ENCODE measurements at regions not wholly inside any gene's neighbourhood (a gene's known extent, or its start where the extent isn't known, plus 50 kb on each side); places are given as distances from the start of the nearest gene placed in this dataset.
A peak's percentile ranks its signal among the peaks of the same experiment; 100 is the strongest.

DNA sequence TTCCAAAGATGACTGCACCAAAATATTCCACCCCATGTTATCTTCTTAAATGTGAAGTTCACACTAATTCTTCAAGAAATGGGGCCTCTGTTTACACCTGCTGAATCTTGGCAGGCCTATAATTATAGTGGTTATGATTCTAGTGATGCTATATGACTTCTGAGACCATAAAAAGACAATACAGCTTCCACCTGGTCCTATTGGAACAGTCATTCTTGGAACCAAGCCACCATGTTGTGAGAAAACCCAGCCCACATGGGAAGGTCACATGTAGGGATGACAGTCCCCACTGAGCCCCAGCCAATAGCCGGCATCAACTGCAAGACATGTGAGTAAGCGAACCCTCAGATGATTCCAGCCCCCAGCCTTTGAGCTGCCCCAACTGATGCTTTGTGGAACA is 587.5 kb downstream of the MID1IP1 start:
- no peaks in the 10 kb centered on the region for H3K36me3 Mint-ChIP-seq
- H3K9me3 ChIP-seq (ENCODE audit: control insufficient read depth in 2 of 2, low read length in 2 of 2), result no peaks in the 10 kb centered on the region

DNA sequence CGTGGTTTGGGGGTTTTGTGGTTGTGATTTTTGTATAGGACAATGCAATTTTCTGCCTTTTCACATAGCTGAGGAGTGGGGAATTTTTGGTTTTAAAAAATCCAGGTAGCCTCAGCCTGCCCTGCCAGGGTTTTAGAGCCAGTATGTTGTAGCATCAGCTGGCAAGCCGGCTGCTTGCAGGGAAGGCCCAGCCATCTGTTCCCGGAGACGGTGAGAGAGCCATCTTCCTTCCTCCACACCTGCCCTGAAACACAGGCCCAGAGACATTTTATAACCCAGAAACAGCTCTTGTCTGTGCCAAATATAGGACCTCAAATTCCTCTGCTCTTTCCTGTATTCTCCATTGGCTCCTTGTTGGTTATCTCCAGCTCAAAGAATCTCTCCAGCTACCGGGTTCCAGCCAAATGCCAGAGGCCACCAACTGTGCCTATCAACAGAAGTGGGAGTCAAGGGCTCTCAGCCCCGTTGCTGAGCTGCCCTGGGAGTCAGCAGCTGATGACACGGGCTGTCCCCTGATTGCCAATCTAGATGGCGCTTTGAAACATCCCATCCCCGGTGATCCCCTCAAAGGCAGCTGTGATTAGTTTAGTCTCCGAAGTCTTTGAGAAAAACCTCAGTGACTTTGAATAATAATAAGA is 595.2 kb downstream of the MID1IP1 start:
- H3K36me3 Mint-ChIP-seq, result no peaks in the 10 kb centered on the region
- DNase-seq (no peak), ATAC-seq (ENCODE audit: low read depth in 2 of 2) (no peak)
- H3K9me3 Mint-ChIP-seq, result no peaks in the 10 kb centered on the region
- H3K4me3 Mint-ChIP-seq, result no peak overlapping the region
- Histone ChIP-seq H3K4me3 (ENCODE audit: low read depth, low read length) (no peak overlapping the region), H3K27ac (ENCODE audit: insufficient read depth, low read length, poor library complexity, severe bottlenecking) (no peak overlapping the region), H3K9me3 (ENCODE audit: control insufficient read depth in 2 of 2, low read length in 2 of 2) (no peaks in the 10 kb centered on the region), H3K4me1 (ENCODE audit: control insufficient read depth, insufficient read depth, low read length, poor library complexity, severe bottlenecking) (no peaks in the 10 kb centered on the region), H3K27me3 (ENCODE audit: control insufficient read depth, insufficient read depth, low read length) (no peaks in the 10 kb centered on the region), H3K36me3 (ENCODE audit: control insufficient read depth, insufficient read depth, low read length) (no peaks in the 10 kb centered on the region)
- H3K27ac Mint-ChIP-seq, result no peak overlapping the region
- peaks cover 0 to 8% (median 5%) of the 10 kb centered on the region in 4 donors for H3K4me1 Mint-ChIP-seq
- peaks cover 8% of the 10 kb centered on the region for H3K27me3 Mint-ChIP-seq

More for the DNA sequence above, 587.5 kb downstream of the MID1IP1 start:
- H3K27ac Mint-ChIP-seq, result no peak overlapping the region
- H3K36me3 ChIP-seq (ENCODE audit: control insufficient read depth, insufficient read depth, low read length), result no peaks in the 10 kb centered on the region
- peaks cover 0 to 2% (median 0%) of the 10 kb centered on the region in 7 donors for H3K9me3 Mint-ChIP-seq
- DNase-seq (no peak), ATAC-seq (ENCODE audit: low read depth in 2 of 2) (no peak)
- no peaks in the 10 kb centered on the region for H3K4me1 ChIP-seq (ENCODE audit: control insufficient read depth, insufficient read depth, low read length, poor library complexity, severe bottlenecking)
- H3K27ac ChIP-seq (ENCODE audit: insufficient read depth, low read length, poor library complexity, severe bottlenecking), result no peak overlapping the region
- H3K4me3 ChIP-seq (ENCODE audit: low read depth, low read length), result no peak overlapping the region
- H3K27me3 Mint-ChIP-seq, result peaks cover 8% of the 10 kb centered on the region
- no peaks in the 10 kb centered on the region for H3K27me3 ChIP-seq (ENCODE audit: control insufficient read depth, insufficient read depth, low read length)
- peaks cover 0 to 11% (median 5%) of the 10 kb centered on the region in 4 donors for H3K4me1 Mint-ChIP-seq
- no peak overlapping the region for H3K4me3 Mint-ChIP-seq

DNA sequence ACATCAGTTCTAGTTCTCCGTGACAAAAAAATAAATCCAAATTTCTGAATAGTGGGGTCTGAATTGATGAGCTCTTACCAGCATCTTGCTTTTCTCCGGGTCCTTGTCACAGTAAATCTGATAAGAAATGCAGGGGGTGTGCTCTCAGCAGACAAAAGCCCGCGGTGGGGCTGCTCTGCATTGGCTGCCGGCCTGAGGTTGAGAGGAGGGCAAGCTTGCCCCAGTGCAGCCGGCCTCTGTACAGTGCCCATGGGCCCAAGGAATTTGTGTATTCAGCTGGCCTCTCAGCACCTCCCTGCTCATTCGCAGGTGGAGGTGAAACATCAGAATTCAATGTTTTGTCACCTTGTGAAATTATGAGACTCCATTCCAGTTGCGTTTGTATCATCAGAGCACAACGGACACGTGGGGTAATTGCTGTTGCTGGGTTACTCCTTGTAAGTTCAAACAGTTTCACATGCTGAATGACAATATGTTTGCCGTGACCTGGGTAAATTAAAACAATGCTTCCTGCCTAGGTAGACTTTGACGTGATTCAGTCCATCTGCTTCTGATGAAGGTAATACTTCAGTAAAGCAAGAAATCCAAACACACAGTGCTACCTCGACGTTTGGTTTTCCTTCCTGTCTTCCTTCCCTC is 596.4 kb downstream of the MID1IP1 start:
- Mint-ChIP-seq H3K27ac (no peak overlapping the region), H3K9me3 (no peaks in the 10 kb centered on the region), H3K4me3 (no peak overlapping the region), H3K27me3 (peaks cover 8% of the 10 kb centered on the region), H3K4me1 (peaks cover 0 to 8% (median 4%) of the 10 kb centered on the region in 4 donors), H3K36me3 (no peaks in the 10 kb centered on the region)
- DNase-seq, result peak in 1 of 3 donors; percentile 4
- ATAC-seq (ENCODE audit: low read depth in 2 of 2), result no peak
- Histone ChIP-seq H3K4me1 (ENCODE audit: control insufficient read depth, insufficient read depth, low read length, poor library complexity, severe bottlenecking) (no peaks in the 10 kb centered on the region), H3K4me3 (ENCODE audit: low read depth, low read length) (no peak overlapping the region), H3K27ac (ENCODE audit: insufficient read depth, low read length, poor library complexity, severe bottlenecking) (no peak overlapping the region), H3K27me3 (ENCODE audit: control insufficient read depth, insufficient read depth, low read length) (no peaks in the 10 kb centered on the region), H3K9me3 (ENCODE audit: control insufficient read depth in 2 of 2, low read length in 2 of 2) (no peaks in the 10 kb centered on the region), H3K36me3 (ENCODE audit: control insufficient read depth, insufficient read depth, low read length) (no peaks in the 10 kb centered on the region)

DNA sequence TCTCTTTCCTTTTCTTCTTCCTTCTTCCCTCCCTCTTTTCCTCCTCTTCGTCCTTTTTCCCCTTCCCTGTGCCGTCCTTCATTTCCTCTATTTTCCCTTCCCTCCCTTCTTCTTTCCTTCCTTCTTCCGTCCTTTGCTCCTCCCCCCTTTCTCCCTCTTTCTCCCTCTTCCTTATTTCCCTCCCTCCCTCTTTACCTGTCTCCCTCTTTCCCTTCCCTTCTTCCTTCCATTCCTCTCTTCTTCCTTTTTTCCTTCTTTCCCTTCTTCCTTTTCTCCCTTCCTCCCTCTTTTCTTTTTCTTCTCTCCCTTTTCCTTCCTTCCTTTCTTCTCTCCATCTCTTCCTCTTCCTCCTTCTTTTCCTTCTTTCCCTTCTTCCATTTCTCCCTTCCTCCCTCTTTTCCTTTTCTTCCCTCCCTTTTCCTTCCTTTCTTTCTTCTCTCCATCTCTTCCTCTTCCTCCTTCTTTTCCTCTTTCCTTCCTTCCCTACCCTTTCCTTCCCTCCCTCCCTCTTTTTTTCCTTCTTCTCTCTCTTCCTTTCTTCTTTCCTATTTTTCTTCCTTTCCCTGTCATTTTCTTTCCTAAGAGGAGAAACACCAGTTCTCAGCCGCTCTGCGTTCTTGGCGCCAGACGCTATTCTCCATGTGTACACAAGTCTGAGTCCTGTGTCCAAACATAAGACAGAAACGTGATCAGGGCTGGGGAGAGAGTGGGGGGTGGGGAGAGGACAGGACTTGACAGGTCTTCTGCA is 597.1 kb downstream of the MID1IP1 start:
- no peak for ATAC-seq (ENCODE audit: low read depth in 2 of 2)
- no peak overlapping the region for H3K27ac Mint-ChIP-seq

GRCh38 chrX:39398963-39399261 is 597.7 kb downstream of the MID1IP1 start:
- ATAC-seq (ENCODE audit: low read depth in 2 of 2) (no peak), DNase-seq (no peak)
- H3K4me1 ChIP-seq (ENCODE audit: control insufficient read depth, insufficient read depth, low read length, poor library complexity, severe bottlenecking), result no peaks in the 10 kb centered on the region
- no peak overlapping the region for H3K27ac ChIP-seq (ENCODE audit: insufficient read depth, low read length, poor library complexity, severe bottlenecking)
- Mint-ChIP-seq H3K27me3 (peaks cover 8% of the 10 kb centered on the region), H3K36me3 (no peaks in the 10 kb centered on the region), H3K4me3 (no peak overlapping the region), H3K9me3 (no peaks in the 10 kb centered on the region), H3K4me1 (peaks cover 0 to 6% (median 0%) of the 10 kb centered on the region in 4 donors), H3K27ac (no peak overlapping the region)
- H3K36me3 ChIP-seq (ENCODE audit: control insufficient read depth, insufficient read depth, low read length), result no peaks in the 10 kb centered on the region
- no peaks in the 10 kb centered on the region for H3K27me3 ChIP-seq (ENCODE audit: control insufficient read depth, insufficient read depth, low read length)
- H3K9me3 ChIP-seq (ENCODE audit: control insufficient read depth in 2 of 2, low read length in 2 of 2), result no peaks in the 10 kb centered on the region
- H3K4me3 ChIP-seq (ENCODE audit: low read depth, low read length), result no peak overlapping the region

More for the DNA sequence above, 597.1 kb downstream of the MID1IP1 start:
- Histone ChIP-seq H3K4me3 (ENCODE audit: low read depth, low read length) (no peak overlapping the region), H3K4me1 (ENCODE audit: control insufficient read depth, insufficient read depth, low read length, poor library complexity, severe bottlenecking) (no peaks in the 10 kb centered on the region), H3K36me3 (ENCODE audit: control insufficient read depth, insufficient read depth, low read length) (no peaks in the 10 kb centered on the region), H3K27me3 (ENCODE audit: control insufficient read depth, insufficient read depth, low read length) (no peaks in the 10 kb centered on the region), H3K9me3 (ENCODE audit: control insufficient read depth in 2 of 2, low read length in 2 of 2) (no peaks in the 10 kb centered on the region), H3K27ac (ENCODE audit: insufficient read depth, low read length, poor library complexity, severe bottlenecking) (no peak overlapping the region)
- Mint-ChIP-seq H3K9me3 (no peaks in the 10 kb centered on the region), H3K4me3 (no peak overlapping the region), H3K36me3 (no peaks in the 10 kb centered on the region), H3K4me1 (peaks cover 0 to 8% (median 0%) of the 10 kb centered on the region in 4 donors), H3K27me3 (peaks cover 8% of the 10 kb centered on the region)
- DNase-seq, result no peak

- Mint-ChIP-seq H3K9me3 (no peaks in the 10 kb centered on the region), H3K36me3 (no peaks in the 10 kb centered on the region), H3K27ac (no peak overlapping the region), H3K4me1 (peaks cover 0 to 4% (median 0%) of the 10 kb centered on the region in 4 donors), H3K4me3 (no peak overlapping the region), H3K27me3 (peaks cover 8% of the 10 kb centered on the region)
- ATAC-seq (ENCODE audit: low read depth in 2 of 2) (no peak), DNase-seq (no peak)
- Histone ChIP-seq H3K4me3 (ENCODE audit: low read depth, low read length) (no peak overlapping the region), H3K4me1 (ENCODE audit: control insufficient read depth, insufficient read depth, low read length, poor library complexity, severe bottlenecking) (no peaks in the 10 kb centered on the region), H3K27me3 (ENCODE audit: control insufficient read depth, insufficient read depth, low read length) (no peaks in the 10 kb centered on the region), H3K36me3 (ENCODE audit: control insufficient read depth, insufficient read depth, low read length) (no peaks in the 10 kb centered on the region), H3K27ac (ENCODE audit: insufficient read depth, low read length, poor library complexity, severe bottlenecking) (no peak overlapping the region), H3K9me3 (ENCODE audit: control insufficient read depth in 2 of 2, low read length in 2 of 2) (no peaks in the 10 kb centered on the region)
Measured at GRCh38 chrX:39399387-39399786, 598.1 kb downstream of the MID1IP1 start.

DNA sequence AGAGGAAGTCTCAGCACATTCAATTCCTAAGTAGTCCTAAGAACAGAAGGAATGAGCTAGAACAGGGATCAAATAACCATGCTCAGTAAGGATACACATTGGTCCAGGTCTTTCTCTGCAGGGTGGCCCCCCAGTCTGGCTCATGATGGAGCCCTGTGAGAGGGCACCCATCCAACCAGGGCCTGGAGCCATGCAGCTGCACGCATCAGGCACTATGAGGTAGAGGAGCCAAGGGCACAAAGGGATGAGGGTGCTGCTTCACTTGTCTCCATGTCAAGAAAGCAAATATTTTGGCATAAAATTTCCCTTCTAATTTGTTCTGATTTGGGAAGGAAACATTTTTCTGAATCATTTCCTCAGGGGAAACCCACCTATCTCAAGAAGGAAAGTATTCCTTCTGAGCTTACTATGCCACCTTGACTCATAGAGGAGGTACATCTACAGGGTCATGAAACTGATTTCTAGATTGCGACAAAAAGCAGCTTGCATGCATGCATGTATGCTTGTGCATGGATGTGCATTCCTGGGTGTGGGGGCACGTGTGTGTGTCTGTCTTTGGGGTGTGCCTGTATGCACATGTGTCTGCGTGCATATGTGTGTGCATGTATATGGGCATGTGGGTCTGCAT is 600.3 kb downstream of the MID1IP1 start:
- H3K27ac Mint-ChIP-seq, result no peak overlapping the region
- ATAC-seq (ENCODE audit: low read depth in 2 of 2), result no peak

More for the DNA sequence above, 600.3 kb downstream of the MID1IP1 start:
- Mint-ChIP-seq H3K36me3 (no peaks in the 10 kb centered on the region), H3K9me3 (no peaks in the 10 kb centered on the region), H3K4me3 (no peak overlapping the region), H3K4me1 (peaks cover 0 to 2% (median 0%) of the 10 kb centered on the region in 4 donors), H3K27me3 (peaks cover 8% of the 10 kb centered on the region)
- H3K9me3 ChIP-seq (ENCODE audit: control insufficient read depth in 2 of 2, low read length in 2 of 2), result no peaks in the 10 kb centered on the region
- H3K4me3 ChIP-seq (ENCODE audit: low read depth, low read length), result no peak overlapping the region
- H3K27me3 ChIP-seq (ENCODE audit: control insufficient read depth, insufficient read depth, low read length), result no peaks in the 10 kb centered on the region
- no peaks in the 10 kb centered on the region for H3K4me1 ChIP-seq (ENCODE audit: control insufficient read depth, insufficient read depth, low read length, poor library complexity, severe bottlenecking)
- no peak overlapping the region for H3K27ac ChIP-seq (ENCODE audit: insufficient read depth, low read length, poor library complexity, severe bottlenecking)
- no peak for DNase-seq
- no peaks in the 10 kb centered on the region for H3K36me3 ChIP-seq (ENCODE audit: control insufficient read depth, insufficient read depth, low read length)

Measured in CD4-positive, CD25-positive, alpha-beta regulatory T cell (primary cell).